ENCODE measurements at regions not wholly inside any gene's neighbourhood (a gene's known extent, or its start where the extent isn't known, plus 50 kb on each side); places are given as distances from the start of the nearest gene placed in this dataset.

DNA sequence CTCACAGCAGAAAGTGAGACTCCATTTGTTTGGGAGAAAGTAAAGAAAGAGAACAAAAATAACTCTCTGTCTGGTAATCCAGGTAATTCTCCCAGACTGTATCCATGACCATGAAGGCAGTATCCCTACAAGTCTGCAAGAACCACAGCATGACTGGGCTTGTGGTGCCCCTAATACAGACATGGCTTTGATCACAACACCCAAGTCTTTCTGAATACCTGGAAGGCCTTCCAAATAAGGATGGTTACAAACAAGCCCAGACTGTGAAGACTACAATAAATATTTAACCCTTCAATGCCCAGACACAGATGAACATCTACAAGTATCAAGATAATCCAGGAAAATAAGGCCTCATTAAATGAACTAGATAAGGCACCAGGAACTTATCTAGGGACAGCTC, 481.1 kb upstream of the RORB start:
- Mint-ChIP-seq H3K4me3 (no peak overlapping the region), H3K36me3 (ENCODE audit: low read depth) (peaks cover 5% of the 10 kb centered on the region; the same call in 1 of the 3 replicates), H3K27ac (no peak overlapping the region), H3K9me3 (0 out of 3 replicates have a peak, but pooled peaks cover 2% of the 10 kb centered on the region), H3K4me1 (no peaks in the 10 kb centered on the region), H3K27me3 (ENCODE audit: insufficient read depth, low read depth, poor library complexity) (no peaks in the 10 kb centered on the region)
- DNase-seq (ENCODE audit: low spot score): no peak
- H3K79me2 ChIP-seq (replicated peaks; ENCODE audit: insufficient read depth): no peaks in the 10 kb centered on the region
- no peaks in the 10 kb centered on the region for H3K4me1 ChIP-seq (ENCODE audit: insufficient read depth)
- no peaks in the 10 kb centered on the region for H4K20me1 ChIP-seq (replicated peaks; ENCODE audit: insufficient read depth)
- no peak for ATAC-seq
- H3K9me2 ChIP-seq (ENCODE audit: insufficient read depth): no peaks in the 10 kb centered on the region
- TF ChIP-seq REST (IDR thresholded peaks at IDR 0.05; ENCODE audit: unreplicated experiment) (no peak), NANOG (IDR thresholded peaks at IDR 0.05; ENCODE audit: borderline replicate concordance) (no peak), EZH2 (IDR thresholded peaks at IDR 0.05; ENCODE audit: low read depth, unreplicated experiment) (no peak), CREB1 (CRISPR knock-in tag; IDR thresholded peaks at IDR 0.05; ENCODE audit: low read depth) (no peak), STAT1 (IDR thresholded peaks at IDR 0.05; ENCODE audit: unreplicated experiment) (no peak), POLR2AphosphoS5 (IDR thresholded peaks at IDR 0.05; ENCODE audit: low read depth) (no peak), ZNF114 (CRISPR knock-in tag; IDR thresholded peaks at IDR 0.05) (no peak), JUNB (IDR thresholded peaks at IDR 0.05; ENCODE audit: unreplicated experiment) (no peak), EZH2phosphoT487 (IDR thresholded peaks at IDR 0.05; ENCODE audit: unreplicated experiment) (no peak)
- TF ChIP-seq, protein P1, sequence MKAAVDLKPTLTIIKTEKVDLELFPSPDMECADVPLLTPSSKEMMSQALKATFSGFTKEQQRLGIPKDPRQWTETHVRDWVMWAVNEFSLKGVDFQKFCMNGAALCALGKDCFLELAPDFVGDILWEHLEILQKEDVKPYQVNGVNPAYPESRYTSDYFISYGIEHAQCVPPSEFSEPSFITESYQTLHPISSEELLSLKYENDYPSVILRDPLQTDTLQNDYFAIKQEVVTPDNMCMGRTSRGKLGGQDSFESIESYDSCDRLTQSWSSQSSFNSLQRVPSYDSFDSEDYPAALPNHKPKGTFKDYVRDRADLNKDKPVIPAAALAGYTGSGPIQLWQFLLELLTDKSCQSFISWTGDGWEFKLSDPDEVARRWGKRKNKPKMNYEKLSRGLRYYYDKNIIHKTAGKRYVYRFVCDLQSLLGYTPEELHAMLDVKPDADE (IDR thresholded peaks at IDR 0.05): no peak
- H2AFZ ChIP-seq: no peak overlapping the region
- no peak overlapping the region for H3K4me2 ChIP-seq
- H3K27me3 ChIP-seq (ENCODE audit: insufficient read depth): no peaks in the 10 kb centered on the region
- no peak overlapping the region for H3K27ac ChIP-seq (ENCODE audit: low read depth)
- H3K36me3 ChIP-seq (ENCODE audit: insufficient read depth): no peaks in the 10 kb centered on the region
- H3K4me3 ChIP-seq: no peak overlapping the region
- H3F3A ChIP-seq (replicated peaks; ENCODE audit: low read depth): no peaks in the 10 kb centered on the region

- H3K9me3 Mint-ChIP-seq: peaks cover 2% of the 10 kb centered on the region; the same call in 1 of the 3 replicates
These were observed 471.7 kb upstream of the RORB start for GRCh38 chr9:74025402-74025925.

More at GRCh38 chr9:74025402-74025925, 471.7 kb upstream of the RORB start:
- Histone ChIP-seq H3K79me2 (replicated peaks; ENCODE audit: insufficient read depth) (no peaks in the 10 kb centered on the region), H3K36me3 (ENCODE audit: insufficient read depth) (no peaks in the 10 kb centered on the region), H3F3A (replicated peaks; ENCODE audit: low read depth) (no peaks in the 10 kb centered on the region), H3K4me3 (no peak overlapping the region), H3K4me2 (no peak overlapping the region), H3K27me3 (ENCODE audit: insufficient read depth) (no peaks in the 10 kb centered on the region), H3K27ac (ENCODE audit: low read depth) (no peak overlapping the region), H4K20me1 (replicated peaks; ENCODE audit: insufficient read depth) (no peaks in the 10 kb centered on the region), H3K9me2 (ENCODE audit: insufficient read depth) (no peaks in the 10 kb centered on the region), H2AFZ (no peak overlapping the region), H3K4me1 (ENCODE audit: insufficient read depth) (no peaks in the 10 kb centered on the region)
- no peak for TF ChIP-seq EZH2 (IDR thresholded peaks at IDR 0.05; ENCODE audit: low read depth, unreplicated experiment)
- TF ChIP-seq STAT1 (IDR thresholded peaks at IDR 0.05; ENCODE audit: unreplicated experiment): no peak
- TF ChIP-seq ZNF331 (CRISPR knock-in tag; IDR thresholded peaks at IDR 0.05; ENCODE audit: low read depth): no peak
- TF ChIP-seq POLR2AphosphoS5 (IDR thresholded peaks at IDR 0.05; ENCODE audit: low read depth): no peak
- no peak for TF ChIP-seq ZNF462 (CRISPR knock-in tag; IDR thresholded peaks at IDR 0.05)
- TF ChIP-seq JUNB (IDR thresholded peaks at IDR 0.05; ENCODE audit: unreplicated experiment): no peak
- no peak overlapping the region for H3K4me3 Mint-ChIP-seq
- H3K36me3 Mint-ChIP-seq (ENCODE audit: low read depth): 0 out of 3 replicates have a peak, but pooled peaks cover 2% of the 10 kb centered on the region
- ATAC-seq: no peak
- H3K4me1 Mint-ChIP-seq: peaks cover 3% of the 10 kb centered on the region
- H3K27ac Mint-ChIP-seq: no peak overlapping the region
- DNase-seq (ENCODE audit: low spot score): no peak
- H3K27me3 Mint-ChIP-seq (ENCODE audit: insufficient read depth, low read depth, poor library complexity): no peaks in the 10 kb centered on the region
